Activated CD4-positive, alpha-beta memory T cell treated with anti-CD3 and anti-CD28 coated beads for 36 hours (primary cell): ENCODE measurements at regions not wholly inside any gene's neighbourhood (a gene's known extent, or its start where the extent isn't known, plus 50 kb on each side); places are given as distances from the start of the nearest gene placed in this dataset.

Source experiments
- CTCF ChIA-PET: fragments of 350-600 bp; sonication (Branson Sonifier 250); formaldehyde crosslinking; loops from one replicate; lab custom pipeline; 2021; ENCODE audit warnings: antibody characterized with exemption, inconsistent platforms; lab: Charles Lee
- POLR2A ChIA-PET: fragments of 350-600 bp; sonication (Branson Sonifier 250); formaldehyde crosslinking; loops from one replicate; lab custom pipeline; 2021; ENCODE audit warnings: antibody characterized with exemption; lab: Charles Lee
- DNase-seq: peaks from one replicate; pipeline ENCODE4 v3.0.0-alpha.2; 2020
- H3K27ac Mint-ChIP-seq: one replicate; pipeline ENCODE4 v1.8.0; 2021; ENCODE audit warnings: mixed read lengths
- H3K27me3 Mint-ChIP-seq: one replicate; pipeline ENCODE4 v1.8.0; 2021; ENCODE audit warnings: mixed read lengths
- H3K36me3 Mint-ChIP-seq: one replicate; pipeline ENCODE4 v1.8.0; 2021; ENCODE audit warnings: mixed read lengths
- H3K4me1 Mint-ChIP-seq: one replicate; pipeline ENCODE4 v1.8.0; 2021; ENCODE audit warnings: low read depth, mixed read lengths
- H3K4me3 Mint-ChIP-seq: one replicate; pipeline ENCODE4 v1.8.0; 2021; ENCODE audit warnings: mild to moderate bottlenecking, mixed read lengths
- H3K9me3 Mint-ChIP-seq: one replicate; pipeline ENCODE4 v1.8.0; 2021; ENCODE audit warnings: mixed read lengths
- intact Hi-C: fragments of 100-400 bp; cut with micrococcal nuclease; formaldehyde crosslinking; loops from one replicate; pipeline ENCODE4 v1.15.1; 2023

DNA sequence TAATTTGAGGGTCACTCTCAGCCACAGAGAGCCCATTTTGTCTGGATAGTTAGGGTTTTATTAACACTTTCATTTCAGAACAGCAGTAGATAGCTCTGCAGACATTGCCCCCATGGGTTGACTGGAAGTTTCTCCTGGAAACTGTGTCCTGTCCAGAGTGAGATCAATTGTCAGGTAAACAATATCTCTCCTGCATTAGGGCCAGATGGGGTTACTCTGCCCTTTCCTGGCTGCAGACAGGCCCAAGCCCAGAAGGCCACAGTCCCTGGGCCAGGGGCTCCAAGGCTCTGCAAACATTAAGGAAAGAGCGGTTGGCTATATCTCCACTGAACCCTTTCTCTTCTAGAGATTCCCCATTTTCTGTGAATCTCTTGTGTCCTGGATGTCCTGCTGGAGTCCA lies 436.8 kb upstream of the PRKX start:
- no peaks in the 10 kb centered on the region for H3K36me3 Mint-ChIP-seq
- CTCF ChIA-PET: no interaction called here
- intact Hi-C loops: no loop called here
- H3K4me1 Mint-ChIP-seq: no peaks in the 10 kb centered on the region
- H3K27ac Mint-ChIP-seq: no peak overlapping the region
- POLR2A ChIA-PET: no interaction called here
- no peaks in the 10 kb centered on the region for H3K9me3 Mint-ChIP-seq
- no peak for DNase-seq
- no peak overlapping the region for H3K4me3 Mint-ChIP-seq
- no peaks in the 10 kb centered on the region for H3K27me3 Mint-ChIP-seq

DNA sequence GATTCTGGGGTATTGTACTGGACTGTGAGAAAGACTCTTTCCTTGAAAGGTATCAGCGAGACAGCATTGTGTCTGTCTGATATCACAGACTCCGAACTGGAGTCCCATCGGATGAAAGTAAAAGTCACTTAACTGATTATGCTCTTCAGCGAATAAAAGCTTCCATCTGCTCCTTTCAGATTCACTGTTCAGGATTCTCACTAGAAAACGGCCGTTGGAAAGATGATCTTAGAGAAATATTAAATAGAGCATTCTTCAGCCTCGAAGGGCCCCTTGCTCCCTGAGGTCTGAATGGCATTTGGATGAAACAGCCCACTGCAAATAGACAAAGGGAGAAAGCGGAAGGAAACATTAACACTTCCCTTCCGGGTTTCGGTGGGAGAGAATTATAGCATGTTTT lies 416.2 kb upstream of the PRKX start:
- intact Hi-C loops: no loop called here
- Mint-ChIP-seq H3K4me3 (no peak overlapping the region), H3K27me3 (no peaks in the 10 kb centered on the region), H3K4me1 (no peaks in the 10 kb centered on the region), H3K36me3 (no peaks in the 10 kb centered on the region), H3K9me3 (no peaks in the 10 kb centered on the region), H3K27ac (no peak overlapping the region)
- DNase-seq: no peak
- CTCF ChIA-PET: no interaction called here
- POLR2A ChIA-PET: no interaction called here

DNA sequence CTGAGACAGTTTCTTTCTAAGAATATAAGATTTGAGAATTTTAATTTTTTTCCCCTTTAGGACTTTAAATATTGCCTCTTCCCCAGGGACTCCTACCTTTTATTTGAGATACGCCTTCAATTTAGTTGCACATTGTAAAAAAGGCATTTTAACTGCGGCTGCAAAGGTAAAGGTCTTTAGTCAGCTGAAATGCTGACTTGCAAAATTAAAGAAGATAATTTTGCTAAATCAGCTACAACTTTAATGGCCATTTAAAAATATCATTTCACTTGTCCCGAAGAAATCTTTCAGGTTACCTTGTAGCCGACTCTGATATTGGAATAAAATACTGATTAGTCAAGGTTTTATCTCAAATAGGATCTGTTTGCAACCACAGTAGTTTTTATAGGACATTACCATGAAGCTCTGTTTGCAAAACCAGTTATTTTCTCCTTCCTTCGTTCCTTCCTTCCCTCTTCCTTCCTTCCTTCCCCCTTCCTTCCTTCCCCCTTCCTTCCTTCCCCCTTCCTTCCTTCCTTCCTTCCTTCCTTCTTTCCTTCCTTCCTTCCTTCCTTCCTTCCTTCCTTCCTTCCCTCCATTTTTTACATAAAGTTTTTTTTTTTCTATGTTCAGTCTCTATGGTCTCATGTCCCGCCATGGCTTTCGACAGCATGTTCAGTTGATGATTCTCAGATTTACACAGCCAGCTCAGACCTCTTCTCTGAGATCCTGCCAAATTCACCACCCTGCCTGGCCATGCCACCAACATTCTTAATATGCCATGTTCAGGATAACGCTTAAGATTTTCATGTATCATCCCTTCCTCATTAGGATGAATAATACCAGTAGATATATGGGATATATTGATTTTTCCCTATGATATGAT lies 405.4 kb upstream of the PRKX start:
- H3K4me3 Mint-ChIP-seq: no peak overlapping the region
- H3K27me3 Mint-ChIP-seq: no peaks in the 10 kb centered on the region
- CTCF ChIA-PET: no interaction called here
- no peak overlapping the region for H3K27ac Mint-ChIP-seq
- H3K36me3 Mint-ChIP-seq: no peaks in the 10 kb centered on the region
- POLR2A ChIA-PET: no interaction called here
- H3K4me1 Mint-ChIP-seq: no peaks in the 10 kb centered on the region
- intact Hi-C loops: no loop called here
- H3K9me3 Mint-ChIP-seq: no peaks in the 10 kb centered on the region
- no peak for DNase-seq

DNA sequence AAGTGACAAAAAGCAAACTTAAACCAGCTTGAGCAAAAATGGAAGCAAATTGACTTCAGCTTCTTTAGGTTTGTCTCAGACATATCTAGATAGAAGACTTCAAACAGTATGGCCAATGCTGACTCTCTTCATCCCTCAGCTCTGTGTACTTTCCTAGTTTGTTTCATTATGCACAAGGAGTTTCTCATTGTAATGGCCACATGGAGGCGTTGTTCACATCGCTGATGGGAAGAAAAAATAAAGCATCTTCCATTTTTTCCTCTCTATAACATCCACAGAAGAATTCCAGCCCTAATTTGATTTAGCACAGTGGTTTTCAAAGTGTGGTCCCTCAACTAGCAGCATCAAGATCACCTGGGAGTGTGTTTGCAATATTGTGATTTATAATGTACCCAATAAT lies 397.5 kb upstream of the PRKX start:
- Mint-ChIP-seq H3K27ac (no peak overlapping the region), H3K27me3 (no peaks in the 10 kb centered on the region), H3K9me3 (no peaks in the 10 kb centered on the region), H3K4me1 (no peaks in the 10 kb centered on the region), H3K4me3 (no peak overlapping the region), H3K36me3 (no peaks in the 10 kb centered on the region)
- intact Hi-C loops: no loop called here
- ChIA-PET CTCF (no interaction called here), POLR2A (no interaction called here)
- DNase-seq: no peak

DNA sequence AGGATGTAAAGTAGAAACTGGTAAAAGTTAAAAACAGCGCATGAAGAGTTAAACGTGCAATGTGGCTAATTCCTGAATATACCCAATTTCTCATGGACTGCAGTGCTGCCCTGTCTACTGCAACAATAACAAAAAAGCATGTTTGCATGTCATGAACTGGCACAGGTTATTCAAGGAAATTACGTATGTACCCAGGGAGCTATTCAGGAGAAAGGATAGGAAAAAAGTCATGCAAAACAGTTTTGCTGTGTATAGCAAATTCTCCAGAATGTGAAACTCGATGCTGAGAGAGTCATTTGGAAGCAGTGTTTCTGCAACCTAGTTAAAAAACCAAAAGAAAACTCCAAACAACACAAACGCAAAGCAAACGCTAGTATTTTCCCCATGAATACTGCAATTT lies 381.5 kb upstream of the PRKX start:
- no peak for DNase-seq
- intact Hi-C loops: no loop called here
- CTCF ChIA-PET: no interaction called here
- POLR2A ChIA-PET: no interaction called here
- Mint-ChIP-seq H3K9me3 (no peaks in the 10 kb centered on the region), H3K4me1 (no peaks in the 10 kb centered on the region), H3K27me3 (no peaks in the 10 kb centered on the region), H3K36me3 (no peaks in the 10 kb centered on the region), H3K4me3 (no peak overlapping the region), H3K27ac (no peak overlapping the region)

DNA sequence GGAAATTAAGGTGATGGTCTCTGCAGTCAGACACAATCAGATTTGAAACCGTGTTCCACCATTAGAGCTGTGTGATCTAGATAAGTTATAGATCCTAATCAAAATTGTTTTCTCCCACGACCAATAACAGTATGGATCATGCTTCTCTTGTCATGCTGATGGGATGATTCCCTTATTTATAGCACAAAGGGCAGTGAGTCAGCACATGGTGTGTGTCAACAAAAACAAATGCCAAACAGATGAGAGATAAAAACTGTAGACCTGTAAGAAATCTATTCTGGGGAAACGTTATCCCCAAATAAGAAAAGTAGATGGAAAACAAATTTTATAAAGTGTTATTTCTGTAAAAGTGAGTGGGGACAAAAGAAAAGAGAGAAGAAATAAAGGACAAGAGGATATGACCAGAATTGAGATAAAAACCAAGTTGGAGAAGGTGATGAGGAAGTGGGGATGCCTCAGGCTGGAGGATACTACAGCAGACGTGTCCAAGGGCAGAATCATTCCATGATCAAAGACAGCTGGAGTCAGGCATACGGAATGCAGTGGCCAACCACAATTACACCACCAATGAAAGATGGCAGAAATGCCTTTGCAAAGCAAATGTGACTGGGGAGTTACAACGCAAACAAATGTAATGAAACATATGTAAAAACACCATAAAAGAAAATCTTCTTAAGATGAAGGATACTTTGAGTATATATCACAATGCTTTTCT lies 377.8 kb upstream of the PRKX start:
- Mint-ChIP-seq H3K27ac (no peak overlapping the region), H3K4me1 (no peaks in the 10 kb centered on the region), H3K9me3 (no peaks in the 10 kb centered on the region), H3K36me3 (no peaks in the 10 kb centered on the region), H3K4me3 (no peak overlapping the region), H3K27me3 (no peaks in the 10 kb centered on the region)
- POLR2A ChIA-PET: no interaction called here
- DNase-seq: no peak
- CTCF ChIA-PET: no interaction called here
- intact Hi-C loops: no loop called here

DNA sequence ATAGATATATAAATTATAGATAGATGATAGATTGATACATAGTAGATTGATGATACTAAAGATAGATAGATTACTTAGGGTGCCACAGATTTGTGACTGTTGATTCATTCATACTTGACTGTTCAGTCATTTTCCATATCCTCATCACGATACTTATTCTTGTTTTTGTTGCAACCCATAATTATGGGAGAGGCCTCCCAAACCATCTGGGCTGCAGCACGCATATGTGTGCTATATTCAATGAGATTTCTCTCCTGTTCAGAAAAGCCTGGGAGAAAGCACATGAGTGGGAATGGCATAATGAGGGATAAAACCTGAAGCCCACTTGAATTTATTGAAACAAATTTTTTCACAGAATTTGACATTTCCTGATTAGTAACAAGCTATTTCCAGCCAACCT lies 346.4 kb upstream of the PRKX start:
- H3K4me1 Mint-ChIP-seq: no peaks in the 10 kb centered on the region
- H3K27ac Mint-ChIP-seq: no peak overlapping the region
- intact Hi-C loops: no loop called here
- no peaks in the 10 kb centered on the region for H3K27me3 Mint-ChIP-seq
- H3K9me3 Mint-ChIP-seq: peaks cover 4% of the 10 kb centered on the region
- no peak for DNase-seq
- no peaks in the 10 kb centered on the region for H3K36me3 Mint-ChIP-seq
- ChIA-PET POLR2A (no interaction called here), CTCF (no interaction called here)
- H3K4me3 Mint-ChIP-seq: no peak overlapping the region

DNA sequence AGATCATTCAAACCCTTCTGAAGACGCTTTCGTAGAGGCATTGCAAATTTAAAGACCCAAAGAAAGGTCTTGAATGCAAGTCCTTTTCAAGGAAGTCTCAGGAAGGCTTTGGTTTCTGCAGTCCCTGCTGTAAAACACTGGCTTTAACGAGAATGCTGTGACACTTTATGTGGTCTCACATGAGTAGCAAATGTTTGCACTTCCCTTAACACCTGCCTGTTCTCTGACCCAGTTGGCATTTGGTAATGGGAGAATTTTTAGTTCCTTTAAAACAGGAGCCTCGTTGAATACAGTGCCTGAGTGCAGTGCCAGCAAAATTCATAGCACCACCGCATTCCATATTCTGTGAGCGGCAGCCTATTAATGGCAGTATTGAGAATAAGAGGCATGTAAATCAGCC lies 330.5 kb upstream of the PRKX start:
- Mint-ChIP-seq H3K27me3 (no peaks in the 10 kb centered on the region), H3K36me3 (no peaks in the 10 kb centered on the region), H3K27ac (no peak overlapping the region), H3K4me1 (no peaks in the 10 kb centered on the region), H3K9me3 (no peaks in the 10 kb centered on the region), H3K4me3 (no peak overlapping the region)
- no peak for DNase-seq
- intact Hi-C loops: no loop called here
- ChIA-PET CTCF (no interaction called here), POLR2A (no interaction called here)

DNA sequence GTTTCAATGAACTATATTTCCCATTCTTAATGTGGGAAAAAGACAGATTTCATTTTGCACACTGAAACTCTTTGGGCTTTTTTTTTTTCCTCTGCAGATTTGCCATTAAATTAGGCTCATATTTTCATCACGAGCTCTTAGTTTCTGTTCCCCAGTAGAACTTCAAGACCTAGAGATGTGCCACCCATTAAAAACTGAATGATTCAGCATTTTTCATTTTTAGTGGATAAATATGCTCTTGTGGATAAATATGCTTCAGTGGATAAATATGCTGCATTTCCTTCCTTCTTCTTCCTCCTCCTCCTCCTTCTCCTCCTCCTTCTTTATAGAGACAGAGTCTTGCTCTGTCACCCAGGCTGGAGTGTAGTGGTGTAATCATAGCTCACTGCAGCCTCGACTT lies 322.4 kb upstream of the PRKX start:
- ChIA-PET CTCF (no interaction called here), POLR2A (no interaction called here)
- no peak for DNase-seq
- Mint-ChIP-seq H3K27me3 (no peaks in the 10 kb centered on the region), H3K4me1 (no peaks in the 10 kb centered on the region), H3K4me3 (no peak overlapping the region), H3K36me3 (no peaks in the 10 kb centered on the region), H3K27ac (no peak overlapping the region), H3K9me3 (no peaks in the 10 kb centered on the region)
- intact Hi-C loops: no loop called here

DNA sequence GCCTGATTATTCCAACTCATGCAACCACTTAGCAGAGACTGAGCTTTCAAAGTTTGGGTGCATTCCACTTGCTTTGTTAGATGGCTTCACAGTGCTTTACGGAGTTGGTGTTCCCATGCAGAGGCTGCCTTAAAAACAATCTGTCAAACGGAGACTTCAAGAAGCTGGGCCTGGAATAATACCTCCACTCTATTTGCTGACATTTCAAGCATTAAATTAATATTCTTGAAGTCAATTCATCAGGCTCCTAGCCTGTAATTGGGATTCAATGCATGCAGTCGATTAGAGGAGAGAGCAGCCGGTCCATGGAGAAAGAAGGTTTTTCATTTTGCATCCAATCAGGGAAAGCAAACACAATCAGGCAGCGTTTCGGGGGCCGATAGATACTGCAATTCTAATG lies 314.7 kb upstream of the PRKX start:
- Mint-ChIP-seq H3K36me3 (no peaks in the 10 kb centered on the region), H3K4me3 (no peak overlapping the region), H3K9me3 (no peaks in the 10 kb centered on the region), H3K27ac (no peak overlapping the region), H3K27me3 (no peaks in the 10 kb centered on the region), H3K4me1 (no peaks in the 10 kb centered on the region)
- DNase-seq: no peak
- intact Hi-C loops: no loop called here
- POLR2A ChIA-PET: no interaction called here
- CTCF ChIA-PET: no interaction called here

DNA sequence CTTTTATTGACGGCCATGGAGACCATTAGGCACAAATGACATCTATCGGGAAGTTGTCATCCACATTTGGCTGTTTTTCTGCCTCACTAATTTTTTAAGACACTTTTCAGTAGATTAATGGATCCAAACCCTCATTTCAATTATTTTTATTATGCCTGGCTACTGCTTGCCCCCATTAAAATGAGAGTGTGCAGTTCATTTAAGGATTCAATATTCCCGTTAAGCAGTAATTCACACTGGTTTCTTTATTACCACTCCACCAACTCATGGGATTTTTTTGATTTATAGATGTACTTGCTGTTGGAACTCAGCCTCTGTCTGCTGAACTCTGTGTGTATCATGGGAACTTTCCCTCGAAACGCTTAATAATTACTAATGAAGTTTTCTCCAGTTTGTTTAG lies 291.8 kb upstream of the PRKX start:
- ChIA-PET CTCF (no interaction called here), POLR2A (no interaction called here)
- H3K36me3 Mint-ChIP-seq: no peaks in the 10 kb centered on the region
- no peak overlapping the region for H3K27ac Mint-ChIP-seq
- H3K27me3 Mint-ChIP-seq: no peaks in the 10 kb centered on the region
- no peaks in the 10 kb centered on the region for H3K4me1 Mint-ChIP-seq
- intact Hi-C loops: no loop called here
- no peak for DNase-seq
- H3K9me3 Mint-ChIP-seq: no peaks in the 10 kb centered on the region
- H3K4me3 Mint-ChIP-seq: no peak overlapping the region

DNA sequence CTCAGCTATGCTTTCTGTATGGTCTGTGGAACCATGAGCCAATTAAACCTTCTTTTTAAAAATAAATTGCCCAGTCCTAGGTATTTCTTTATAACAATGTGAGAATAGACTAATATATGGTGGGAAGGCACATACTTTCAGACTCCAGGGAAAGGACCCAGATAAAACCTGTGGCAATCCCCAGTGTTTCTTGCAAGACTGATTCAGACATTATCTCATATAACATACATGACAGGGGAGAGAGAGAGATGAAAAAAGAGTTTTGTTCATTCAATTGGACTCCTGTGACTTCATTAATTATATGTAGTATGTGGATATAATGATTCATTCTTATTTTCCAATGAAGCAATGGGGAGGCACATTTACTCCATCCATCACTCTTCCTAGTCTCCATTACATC lies 291.4 kb upstream of the PRKX start:
- Mint-ChIP-seq H3K4me1 (no peaks in the 10 kb centered on the region), H3K4me3 (no peak overlapping the region), H3K36me3 (no peaks in the 10 kb centered on the region), H3K9me3 (no peaks in the 10 kb centered on the region), H3K27me3 (no peaks in the 10 kb centered on the region), H3K27ac (no peak overlapping the region)
- CTCF ChIA-PET: no interaction called here
- DNase-seq: no peak
- POLR2A ChIA-PET: no interaction called here
- intact Hi-C loops: no loop called here

DNA sequence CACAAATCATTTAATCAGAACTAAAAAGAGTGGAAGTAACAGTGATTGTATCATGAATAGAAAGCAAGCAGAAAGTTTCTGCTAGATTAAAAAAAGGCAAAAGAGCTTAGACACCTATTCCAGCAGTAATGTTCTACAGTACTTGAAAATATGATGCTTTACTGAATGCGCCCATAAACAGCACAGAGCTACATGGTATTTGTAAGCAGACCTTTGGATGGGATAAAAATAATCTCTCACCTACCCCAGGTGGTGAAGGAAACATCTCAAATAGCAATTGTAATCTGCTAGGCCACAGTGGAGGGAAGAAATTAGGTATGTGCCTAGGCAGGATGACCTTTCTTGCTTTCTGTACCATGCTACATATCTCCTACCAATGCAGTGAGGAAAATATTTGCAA lies 280.9 kb upstream of the PRKX start:
- H3K9me3 Mint-ChIP-seq: peaks cover 3% of the 10 kb centered on the region
- H3K4me3 Mint-ChIP-seq: no peak overlapping the region
- no peak for DNase-seq
- POLR2A ChIA-PET: no interaction called here
- no peaks in the 10 kb centered on the region for H3K36me3 Mint-ChIP-seq
- intact Hi-C loops: loop anchor here (10.0 kb wide), 1 partner anchor 510 kb away; no protein-coding TSS in a partner anchor
- no peak overlapping the region for H3K27ac Mint-ChIP-seq
- H3K27me3 Mint-ChIP-seq: no peaks in the 10 kb centered on the region
- no peaks in the 10 kb centered on the region for H3K4me1 Mint-ChIP-seq
- CTCF ChIA-PET: no interaction called here
